Kidney capillary endothelial cell (primary cell): ENCODE measurements at regions not wholly inside any gene's neighbourhood (a gene's known extent, or its start where the extent isn't known, plus 50 kb on each side); places are given as distances from the start of the nearest gene placed in this dataset.

Experiments
- DNase-seq: peaks from one replicate; pipeline ENCODE4 v3.0.0-alpha.2; 2018; ENCODE audit warnings: low spot score

GRCh38 chr11:103530257-103530656 lies 421.0 kb downstream of the DYNC2H1 start:
- peak; percentile 50 for DNase-seq

- peak; percentile 95 for DNase-seq
Measured at GRCh38 chr11:103532133-103532788, 423.0 kb downstream of the DYNC2H1 start.

- no peak for DNase-seq
Measured at GRCh38 chr11:103534191-103534590, 425.0 kb downstream of the DYNC2H1 start.

GRCh38 chr11:103534959-103535358 lies 425.7 kb downstream of the DYNC2H1 start:
- DNase-seq = no peak

- DNase-seq = no peak
Measured at GRCh38 chr11:103536335-103536722, 427.1 kb downstream of the DYNC2H1 start.

- DNase-seq = peak; percentile 39
Measured at GRCh38 chr11:103537904-103538502, 428.8 kb downstream of the DYNC2H1 start.

- DNase-seq = no peak
Measured at GRCh38 chr11:103539166-103539565, 429.9 kb downstream of the DYNC2H1 start.

GRCh38 chr11:103541186-103541795 lies 432.1 kb downstream of the DYNC2H1 start:
- DNase-seq = no peak

GRCh38 chr11:103542851-103543250 lies 433.6 kb downstream of the DYNC2H1 start:
- DNase-seq = no peak

GRCh38 chr11:103543456-103543855 lies 434.2 kb downstream of the DYNC2H1 start:
- DNase-seq = no peak

- no peak for DNase-seq
Measured at GRCh38 chr11:103544874-103545273, 435.6 kb downstream of the DYNC2H1 start.

GRCh38 chr11:103545551-103545950 lies 436.3 kb downstream of the DYNC2H1 start:
- no peak for DNase-seq

GRCh38 chr11:103546236-103546635 lies 437.0 kb downstream of the DYNC2H1 start:
- DNase-seq = no peak

GRCh38 chr11:103547024-103547423 lies 437.8 kb downstream of the DYNC2H1 start:
- DNase-seq = no peak

- DNase-seq = no peak
Measured at GRCh38 chr11:103547691-103548090, 438.5 kb downstream of the DYNC2H1 start.

GRCh38 chr11:103548838-103549237 lies 439.6 kb downstream of the DYNC2H1 start:
- DNase-seq = no peak

- DNase-seq = no peak
Measured at GRCh38 chr11:103550811-103551210, 441.6 kb downstream of the DYNC2H1 start.

GRCh38 chr11:103552086-103552485 lies 442.9 kb downstream of the DYNC2H1 start:
- no peak for DNase-seq

- no peak for DNase-seq
Measured at GRCh38 chr11:103556171-103556570, 446.9 kb downstream of the DYNC2H1 start.

- DNase-seq = no peak
Measured at GRCh38 chr11:103566116-103566515, 456.9 kb downstream of the DYNC2H1 start.

GRCh38 chr11:103581760-103582159 lies 454.7 kb upstream of the DDI1 start:
- no peak for DNase-seq

- no peak for DNase-seq
Measured at GRCh38 chr11:103582351-103582909, 454.0 kb upstream of the DDI1 start.

- DNase-seq = no peak
Measured at GRCh38 chr11:103584021-103584420, 452.4 kb upstream of the DDI1 start.
